HCT116 (cell line): ENCODE measurements at regions not wholly inside any gene's neighbourhood (a gene's known extent, or its start where the extent isn't known, plus 50 kb on each side); places are given as distances from the start of the nearest gene placed in this dataset.

Experiments used
- ATAC-seq: fragments of 200-7000 bp; cut with Tn5 transposase; 2 replicates; pipeline ENCODE4 v1.9.1; 2020; ENCODE audit warnings: mild to moderate bottlenecking, moderate library complexity
- BruUV-seq: library from RNA; stranded (reverse); fragments of 400-500 nt; replicated peaks from 2 replicates; lab custom pipeline; 2021; lab: Mats Ljungman, UMichigan
- CTCF ChIA-PET: fragments of 300-600 bp; sonication (Branson Sonifier 250); formaldehyde crosslinking; loops from one replicate; lab custom pipeline; 2021; ENCODE audit warnings: antibody characterized with exemption; lab: Charles Lee
- POLR2A ChIA-PET: fragments of 300-600, 350-600 bp; sonication (Branson Sonifier 250); formaldehyde crosslinking; loops from one replicate; lab custom pipeline; 2021; ENCODE audit warnings: antibody characterized with exemption; lab: Charles Lee
- RAD21 ChIA-PET, 2 experiments: fragments of 300-600 bp; sonication (Branson Sonifier 250); formaldehyde crosslinking; loops; one replicate each; lab custom pipeline; 2023; ENCODE audit warnings: low total read pairs in 2 of 2; ENCODE audit not compliant: uncharacterized antibody in 2 of 2, unreplicated experiment in 2 of 2, low non-redundant PET in 1 of 2; lab: Charles Lee
- DNase-seq: peaks from one replicate; pipeline ENCODE4 v3.0.0-alpha.2; 2010; ENCODE audit warnings: low read depth, low spot score
- H2AFZ ChIP-seq: fragments of 200-600 bp; shearing (Covaris generic), sonication (generic); 2 replicates; pipeline ENCODE4 v1.6.1; 2017; ENCODE audit warnings: low read depth, mixed run types, mixed read lengths, antibody characterized with exemption, low read length; ENCODE audit not compliant: poor library complexity, severe bottlenecking
- H3K27ac ChIP-seq: 2 replicates; pipeline ENCODE4 v1.5.1; 2012; ENCODE audit warnings: low read depth, low read length
- H3K27me3 ChIP-seq: fragments of 200-600 bp; sonication (generic); 2 replicates; pipeline ENCODE4 v1.6.1; 2016; ENCODE audit warnings: mixed run types, low read length, mixed read lengths; ENCODE audit not compliant: insufficient read depth
- H3K36me3 ChIP-seq, 2 experiments: fragments of 200-500 bp in 1 of 2; fragments of 200-600 bp in 1 of 2; sonication (Bioruptor generic) in 1 of 2; sonication (generic) in 1 of 2; 2 replicates each; pipeline versions ENCODE4 v1.5.1 to v1.6.1; 2014 to 2016; ENCODE audit warnings: low read length in 2 of 2, inconsistent platforms in 1 of 2, mixed read lengths in 1 of 2, mixed run types in 1 of 2; ENCODE audit not compliant: insufficient read depth in 2 of 2, control insufficient read depth in 1 of 2
- H3K4me1 ChIP-seq, 2 experiments: fragments of 200-600 bp in 1 of 2; sonication (generic) in 1 of 2; 2 replicates each; pipeline versions ENCODE4 v1.5.1 to v1.6.1; 2012 to 2017; ENCODE audit warnings: low read length in 2 of 2, inconsistent platforms in 1 of 2, mild to moderate bottlenecking in 1 of 2, mixed read lengths in 1 of 2, mixed run types in 1 of 2, moderate library complexity in 1 of 2; ENCODE audit not compliant: insufficient read depth in 2 of 2, control insufficient read depth in 1 of 2
- H3K4me2 ChIP-seq: fragments of 200-600 bp; sonication (generic); 2 replicates; pipeline ENCODE4 v1.6.1; 2017; ENCODE audit warnings: mixed run types, low read length, mixed read lengths
- H3K4me3 ChIP-seq, 2 experiments: fragments of 200-600 bp in 1 of 2; sonication (generic) in 1 of 2; replicated peaks in 1 of 2; 2 replicates each; pipeline ENCODE4 v1.5.1; 2011 to 2016; ENCODE audit warnings: low read length in 2 of 2, control low read depth in 1 of 2, low read depth in 1 of 2, mild to moderate bottlenecking in 1 of 2, mixed read lengths in 1 of 2, mixed run types in 1 of 2
- H3K79me2 ChIP-seq: fragments of 200-600 bp; sonication (generic); 2 replicates; pipeline ENCODE4 v1.6.1; 2017; ENCODE audit warnings: mild to moderate bottlenecking, mixed run types, low read length, moderate library complexity, mixed read lengths; ENCODE audit not compliant: insufficient read depth
- H3K9ac ChIP-seq: fragments of 200-600 bp; sonication (generic); 2 replicates; pipeline ENCODE4 v1.6.1; 2016; ENCODE audit warnings: low read length, mixed read lengths
- H3K9me2 ChIP-seq: fragments of 200-600 bp; sonication (generic), shearing (Covaris generic); 2 replicates; pipeline ENCODE4 v1.6.1; 2017; ENCODE audit warnings: mixed run types, mild to moderate bottlenecking, moderate library complexity; ENCODE audit not compliant: insufficient read depth
- H3K9me3 ChIP-seq, 2 experiments: fragments of 200-500 bp in 1 of 2; fragments of 200-600 bp in 1 of 2; sonication (Bioruptor generic) in 1 of 2; sonication (generic) in 1 of 2; 2 replicates each; pipeline ENCODE4 v1.6.1; 2014 to 2017; ENCODE audit warnings: low read length in 2 of 2, mixed read lengths in 2 of 2, inconsistent platforms in 1 of 2, low read depth in 1 of 2, mild to moderate bottlenecking in 1 of 2, mixed run types in 1 of 2, moderate library complexity in 1 of 2; ENCODE audit not compliant: control insufficient read depth in 1 of 2, insufficient read depth in 1 of 2
- H4K20me1 ChIP-seq: fragments of 200-600 bp; sonication (generic), shearing (Covaris generic); 2 replicates; pipeline ENCODE4 v1.6.1; 2017; ENCODE audit warnings: mixed run types, mild to moderate bottlenecking, moderate library complexity; ENCODE audit not compliant: insufficient read depth
- ATF3 ChIP-seq: IDR thresholded peaks from 2 replicates; pipeline ENCODE4 v1.6.1; 2012
- CEBPB ChIP-seq: IDR thresholded peaks from 2 replicates; pipeline ENCODE4 v1.6.1; 2012; ENCODE audit warnings: low read depth
- CTCF ChIP-seq, 3 experiments: fragments of 200-600 bp in 1 of 3; sonication (generic) in 1 of 3; IDR thresholded peaks in 2 of 3; conservative IDR thresholded peaks in 1 of 3; 2 replicates each; pipeline ENCODE4 v1.5.1; 2012 to 2017; ENCODE audit warnings: low read depth in 2 of 3, low read length in 2 of 3, antibody characterized with exemption in 1 of 3, borderline replicate concordance in 1 of 3, control low read depth in 1 of 3, mild to moderate bottlenecking in 1 of 3, mixed read lengths in 1 of 3, mixed run types in 1 of 3, moderate library complexity in 1 of 3; ENCODE audit not compliant: insufficient read depth in 1 of 3
- EZH2 ChIP-seq: fragments of 200-600 bp; sonication (generic); IDR thresholded peaks from 2 replicates; pipeline ENCODE4 v1.6.1; 2017; ENCODE audit warnings: antibody characterized with exemption, mixed run types
- EZH2phosphoT487 ChIP-seq: fragments of 200-600 bp; IDR thresholded peaks from 2 replicates; pipeline ENCODE4 v1.6.1; 2018; ENCODE audit warnings: antibody characterized with exemption, borderline replicate concordance
- FOSL1 ChIP-seq: IDR thresholded peaks from 2 replicates; pipeline ENCODE4 v1.6.1; 2012; ENCODE audit warnings: low read depth
- JUND ChIP-seq: IDR thresholded peaks from 2 replicates; pipeline ENCODE4 v1.6.1; 2012
- RAD21 ChIP-seq: IDR thresholded peaks from 2 replicates; pipeline ENCODE4 v1.6.1; 2012; ENCODE audit warnings: low read depth, mild to moderate bottlenecking
- REST ChIP-seq: IDR thresholded peaks from 2 replicates; pipeline ENCODE4 v1.6.1; 2012; ENCODE audit warnings: low read depth
- TCF7L2 ChIP-seq: IDR thresholded peaks from 2 replicates; pipeline ENCODE4 v1.7.0; 2011; ENCODE audit warnings: borderline replicate concordance, inconsistent platforms; ENCODE audit not compliant: insufficient read depth, insufficient read length; ENCODE audit errors: extremely low read depth
- YY1 ChIP-seq: IDR thresholded peaks from 2 replicates; pipeline ENCODE4 v1.6.1; 2011; ENCODE audit warnings: low read length, low read depth, moderate library complexity, mild to moderate bottlenecking; ENCODE audit not compliant: insufficient replicate concordance; ENCODE audit errors: extremely low read depth
- ZBTB33 ChIP-seq: IDR thresholded peaks from 2 replicates; pipeline ENCODE4 v1.6.1; 2011; ENCODE audit warnings: mild to moderate bottlenecking, low read length, moderate library complexity; ENCODE audit not compliant: insufficient replicate concordance; ENCODE audit errors: extremely low read depth
- ZNF274 ChIP-seq: fragments of 200-500 bp; sonication (Bioruptor generic); IDR thresholded peaks from 2 replicates; pipeline ENCODE4 v1.6.1; 2014; ENCODE audit warnings: mild to moderate bottlenecking, low read depth, low read length, inconsistent platforms
- intact Hi-C: fragments of 100-400 bp; cut with micrococcal nuclease; formaldehyde crosslinking; loops from 2 replicates; pipeline ENCODE4 v1.10.0; 2022

GRCh38 chr14:44780989-44781388 is 180.8 kb downstream of the KLHL28 start (continued):
- TF ChIP-seq YY1 (no peak), REST (no peak), EZH2phosphoT487 (no peak)

- Histone ChIP-seq H3K4me1 (peaks cover 0 to 11% of the 10 kb centered on the region in 2 experiments; a peak in 1 of 4 replicates), H3K4me3 (no peak overlapping the region), H3K4me2 (no peak overlapping the region), H3K36me3 (no peaks in the 10 kb centered on the region), H4K20me1 (no peaks in the 10 kb centered on the region), H3K27me3 (no peaks in the 10 kb centered on the region), H2AFZ (no peak overlapping the region), H3K9me3 (no peaks in the 10 kb centered on the region), H3K9ac (no peak overlapping the region), H3K27ac (no peak overlapping the region), H3K9me2 (no peaks in the 10 kb centered on the region), H3K79me2 (no peaks in the 10 kb centered on the region)
- DNase-seq: no peak
- BruUV-seq: no TSS peak
- intact Hi-C loops: no loop called here
- POLR2A ChIA-PET: no interaction called here
- ATAC-seq: no peak
- CTCF ChIA-PET: no interaction called here
- RAD21 ChIA-PET: no interaction called here
- TF ChIP-seq CEBPB: no peak
- no peak for TF ChIP-seq ATF3
- TF ChIP-seq EZH2: no peak
- no peak for TF ChIP-seq JUND
- no peak for TF ChIP-seq TCF7L2
- TF ChIP-seq REST: no peak
- no peak for TF ChIP-seq CTCF (IDR thresholded peaks at IDR 0.05 in 2 of 3, conservative IDR thresholded peaks at IDR 0.05 in 1 of 3; ENCODE audit: borderline replicate concordance in 1 of 3, insufficient read depth in 1 of 3, low read depth in 2 of 3, low read length in 2 of 3)
- no peak for TF ChIP-seq FOSL1
- no peak for TF ChIP-seq ZNF274
- TF ChIP-seq RAD21: no peak
- no peak for TF ChIP-seq ZBTB33
These were observed 183.1 kb downstream of the KLHL28 start for GRCh38 chr14:44778604-44779003.
